Common myeloid progenitor, CD34-positive (primary cell): ENCODE measurements at regions not wholly inside any gene's neighbourhood (a gene's known extent, or its start where the extent isn't known, plus 50 kb on each side); places are given as distances from the start of the nearest gene placed in this dataset.

ENCODE experiments used
- CTCF ChIA-PET: fragments of 350-600 bp; sonication (Branson Sonifier 250); formaldehyde crosslinking; loops from one replicate; lab custom pipeline; 2021; ENCODE audit warnings: antibody characterized with exemption; lab: Charles Lee
- POLR2A ChIA-PET: fragments of 350-600 bp; sonication (Branson Sonifier 250); formaldehyde crosslinking; loops from one replicate; lab custom pipeline; 2021; ENCODE audit warnings: antibody characterized with exemption; lab: Charles Lee
- DNase-seq, 3 donors: peaks; one replicate each; pipeline versions ENCODE4 v3.0.0 to v3.0.0-alpha.2; 2013
- H3K27ac ChIP-seq, 2 experiments: 1 replicate in 1 of 2; 2 replicates in 1 of 2; pipeline ENCODE4 v1.7.0; 2013; ENCODE audit warnings: inconsistent platforms in 2 of 2, low read length in 2 of 2, mild to moderate bottlenecking in 2 of 2, low read depth in 1 of 2, moderate library complexity in 1 of 2; ENCODE audit not compliant: severe bottlenecking in 2 of 2, insufficient read depth in 1 of 2, poor library complexity in 1 of 2
- H3K27me3 ChIP-seq, 5 experiments: replicated peaks in 2 of 5; 1 replicate in 3 of 5; 2 replicates in 2 of 5; pipeline versions ENCODE4 v1.6.1 to v1.7.0; 2013; ENCODE audit warnings: low read length in 4 of 5, mild to moderate bottlenecking in 2 of 5, moderate library complexity in 2 of 5, inconsistent platforms in 1 of 5; ENCODE audit not compliant: insufficient read depth in 5 of 5, control insufficient read depth in 4 of 5
- H3K36me3 ChIP-seq, 4 experiments: 1 replicate in 2 of 4; 2 replicates in 2 of 4; pipeline versions ENCODE4 v1.6.1 to v1.7.0; 2013; ENCODE audit warnings: low read length in 3 of 4, control low read depth in 1 of 4, mild to moderate bottlenecking in 1 of 4; ENCODE audit not compliant: control insufficient read depth in 4 of 4, insufficient read depth in 4 of 4
- H3K4me1 ChIP-seq, 4 experiments: 1 replicate in 3 of 4; 2 replicates in 1 of 4; pipeline versions ENCODE4 v1.6.1 to v1.7.1; 2013; ENCODE audit warnings: low read length in 3 of 4, mild to moderate bottlenecking in 3 of 4, control low read depth in 1 of 4, inconsistent platforms in 1 of 4, moderate library complexity in 1 of 4; ENCODE audit not compliant: control insufficient read depth in 4 of 4, insufficient read depth in 4 of 4; ENCODE audit errors: control extremely low read depth in 1 of 4
- H3K4me3 ChIP-seq, 7 experiments: 1 replicate in 4 of 7; 2 replicates in 3 of 7; pipeline versions ENCODE4 v1.5.1 to v1.7.0; 2013; ENCODE audit warnings: mild to moderate bottlenecking in 7 of 7, low read length in 6 of 7, moderate library complexity in 6 of 7, inconsistent platforms in 2 of 7, low read depth in 2 of 7, control low read depth in 1 of 7; ENCODE audit not compliant: insufficient read depth in 4 of 7, control insufficient read depth in 1 of 7; ENCODE audit errors: extremely low read depth in 1 of 7
- H3K9me3 ChIP-seq, 5 experiments: 1 replicate in 4 of 5; 2 replicates in 1 of 5; pipeline versions ENCODE4 v1.6.1 to v1.7.1; 2013; ENCODE audit warnings: low read length in 4 of 5, mild to moderate bottlenecking in 2 of 5, inconsistent platforms in 1 of 5, low read depth in 1 of 5, moderate library complexity in 1 of 5; ENCODE audit not compliant: control insufficient read depth in 4 of 5, insufficient read depth in 2 of 5; ENCODE audit errors: control extremely low read depth in 1 of 5
- WGBS: methylation state at CpG from one replicate; pipeline ENCODE4 v1.1.5; 2013; ENCODE audit not compliant: insufficient coverage; 5-methylcytosine and 5-hydroxymethylcytosine counted together

DNA sequence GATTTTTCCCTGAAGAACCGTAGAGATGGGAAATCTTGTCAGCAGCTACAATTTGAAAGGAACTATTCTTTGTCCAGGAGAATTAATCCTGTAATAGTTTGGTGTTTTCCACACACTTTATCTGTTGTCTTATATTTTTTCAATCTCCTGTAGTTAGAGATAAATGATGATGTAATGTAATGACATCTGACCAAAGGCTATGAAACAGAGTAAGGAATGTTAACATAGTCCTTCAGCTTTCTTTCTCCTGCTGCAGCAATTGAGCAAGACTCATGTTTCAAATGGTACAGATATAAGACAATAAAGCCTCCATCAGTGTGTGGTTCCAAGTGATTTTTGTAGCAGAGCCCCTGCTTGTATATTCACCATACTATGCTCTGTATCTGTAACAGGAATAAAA is 1028.4 kb downstream of the SI start:
- Histone ChIP-seq H3K4me3 (no peak overlapping the region), H3K36me3 (no peaks in the 10 kb centered on the region), H3K27me3 (no peaks in the 10 kb centered on the region), H3K27ac (no peak overlapping the region), H3K9me3 (no peaks in the 10 kb centered on the region), H3K4me1 (no peaks in the 10 kb centered on the region)
- POLR2A ChIA-PET, result no interaction called here
- WGBS, result 100% methylated on average over 1 of the region's 1 CpG
- DNase-seq, result no peak
- CTCF ChIA-PET, result no interaction called here

DNA sequence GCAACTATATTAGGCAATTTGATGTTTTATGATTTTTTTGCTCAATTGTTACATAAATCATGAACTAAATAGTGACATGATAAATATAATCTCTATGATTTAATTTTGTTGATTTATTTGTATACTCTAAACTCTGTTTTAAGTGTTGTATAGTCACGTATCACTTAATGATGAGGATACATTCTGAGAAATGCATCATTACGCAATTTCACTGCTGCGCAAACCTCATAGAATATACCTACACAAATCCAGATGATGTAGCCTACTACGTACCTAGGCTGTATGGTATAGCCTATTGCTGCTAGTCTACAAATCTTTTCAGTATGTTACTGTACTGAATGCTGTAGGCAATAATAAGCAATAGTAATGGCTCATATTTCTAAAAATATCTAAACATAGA is 1029.8 kb downstream of the SI start:
- Histone ChIP-seq H3K27ac (no peak overlapping the region), H3K9me3 (no peaks in the 10 kb centered on the region), H3K4me3 (no peak overlapping the region), H3K4me1 (no peaks in the 10 kb centered on the region), H3K27me3 (no peaks in the 10 kb centered on the region), H3K36me3 (no peaks in the 10 kb centered on the region)
- WGBS, result no CpG with 5 or more reads among the region's 4 CpGs
- POLR2A ChIA-PET, result no interaction called here
- CTCF ChIA-PET, result no interaction called here
- DNase-seq, result no peak

DNA sequence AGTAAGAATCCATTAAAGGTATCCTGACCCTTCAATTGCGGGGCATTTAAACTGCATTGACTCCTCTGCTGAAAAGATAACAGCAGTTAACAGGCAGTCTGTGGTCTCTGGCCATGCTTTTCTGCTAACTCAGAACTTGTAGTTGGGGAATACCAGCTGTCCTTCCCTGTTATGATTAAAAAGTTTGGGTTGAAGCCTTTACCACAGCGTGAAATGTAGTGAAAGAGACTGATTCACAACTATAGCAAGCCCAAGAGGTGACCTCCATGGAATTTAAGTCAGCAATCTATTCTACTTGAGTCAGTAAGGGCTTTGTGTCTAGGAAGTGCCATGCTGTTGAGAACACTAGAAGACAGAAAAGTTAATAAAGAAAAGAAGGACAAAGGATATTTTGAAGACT is 1037.3 kb downstream of the SI start:
- ChIA-PET CTCF (no interaction called here), POLR2A (no interaction called here)
- no peak for DNase-seq
- WGBS, result 78% methylated on average over 2 of the region's 2 CpGs
- H3K27ac ChIP-seq, result no peak overlapping the region
- H3K9me3 ChIP-seq, result no peaks in the 10 kb centered on the region
- H3K36me3 ChIP-seq, result no peaks in the 10 kb centered on the region
- no peaks in the 10 kb centered on the region for H3K27me3 ChIP-seq
- H3K4me3 ChIP-seq, result no peak overlapping the region
- H3K4me1 ChIP-seq, result no peaks in the 10 kb centered on the region

DNA sequence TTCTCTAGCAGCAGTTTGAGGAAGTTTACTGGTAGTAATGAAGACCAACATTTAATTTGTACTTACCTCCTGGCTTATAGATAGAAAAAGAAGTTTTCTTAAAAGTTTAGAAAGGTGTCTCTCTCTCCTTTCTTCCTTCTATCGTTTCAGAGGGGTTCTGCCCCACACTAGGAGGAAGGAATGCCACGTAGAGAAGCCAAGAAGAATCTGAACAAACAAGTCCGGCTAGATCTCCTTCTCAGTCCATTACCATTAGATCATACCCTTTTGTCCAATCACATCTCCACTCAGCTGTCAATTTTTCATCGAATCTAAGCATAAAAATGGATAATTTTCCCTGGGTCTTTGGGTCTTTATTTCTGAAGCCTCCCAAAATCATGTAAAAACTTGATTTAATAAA is 1048.1 kb downstream of the SI start:
- no peak overlapping the region for H3K4me3 ChIP-seq
- H3K27ac ChIP-seq, result no peak overlapping the region
- no peaks in the 10 kb centered on the region for H3K27me3 ChIP-seq
- POLR2A ChIA-PET, result no interaction called here
- CTCF ChIA-PET, result no interaction called here
- DNase-seq, result no peak
- no peaks in the 10 kb centered on the region for H3K9me3 ChIP-seq
- WGBS, result 90% methylated on average over 2 of the region's 4 CpGs
- no peaks in the 10 kb centered on the region for H3K4me1 ChIP-seq
- no peaks in the 10 kb centered on the region for H3K36me3 ChIP-seq

DNA sequence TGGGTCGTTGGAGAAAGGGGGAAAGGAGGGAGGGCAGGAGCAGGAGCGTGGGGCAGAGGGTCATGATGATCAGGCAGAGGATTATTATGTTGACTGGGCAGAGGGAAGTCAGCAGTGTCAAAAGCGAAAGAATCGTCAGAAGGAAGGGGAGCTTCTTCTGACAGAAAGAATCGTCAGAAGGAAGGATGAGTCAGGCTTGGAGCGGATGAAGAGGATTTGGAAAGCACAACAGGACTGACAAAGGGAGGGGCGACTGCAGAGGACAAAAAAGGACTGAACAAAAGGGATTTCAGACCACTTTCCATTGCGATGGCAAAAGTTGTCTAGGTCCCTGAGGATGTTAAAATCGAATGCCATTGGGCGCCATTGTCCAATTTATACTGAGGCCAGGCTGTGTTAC is 1053.5 kb downstream of the SI start:
- POLR2A ChIA-PET, result no interaction called here
- no peaks in the 10 kb centered on the region for H3K9me3 ChIP-seq
- WGBS, result 94% methylated on average over 10 of the region's 10 CpGs
- no peak for DNase-seq
- no peak overlapping the region for H3K27ac ChIP-seq
- no peaks in the 10 kb centered on the region for H3K4me1 ChIP-seq
- H3K27me3 ChIP-seq, result no peaks in the 10 kb centered on the region
- CTCF ChIA-PET, result no interaction called here
- no peak overlapping the region for H3K4me3 ChIP-seq
- no peaks in the 10 kb centered on the region for H3K36me3 ChIP-seq

DNA sequence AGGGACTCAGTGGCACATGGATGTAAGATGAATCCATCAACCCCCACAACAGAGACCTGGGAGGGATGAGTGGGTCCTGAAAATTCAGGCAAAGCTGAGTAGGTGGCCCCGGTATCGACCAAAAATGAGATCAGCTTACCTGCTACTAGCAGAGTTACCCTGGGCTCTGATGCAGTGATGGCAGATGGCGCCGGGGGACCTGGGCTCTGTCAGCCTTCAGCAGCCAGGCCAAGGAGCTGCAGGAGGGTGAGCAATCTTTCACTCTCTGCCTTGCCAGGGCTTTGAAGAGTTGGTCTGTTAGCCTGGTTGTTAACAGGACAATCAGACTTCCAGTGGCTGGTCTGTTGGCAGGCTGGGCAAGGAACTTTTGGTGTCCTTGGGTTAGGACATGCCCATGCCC is 1054.8 kb downstream of the SI start:
- H3K4me3 ChIP-seq, result no peak overlapping the region
- no peaks in the 10 kb centered on the region for H3K36me3 ChIP-seq
- no peaks in the 10 kb centered on the region for H3K4me1 ChIP-seq
- 83% methylated on average over 4 of the region's 4 CpGs for WGBS
- H3K9me3 ChIP-seq, result no peaks in the 10 kb centered on the region
- CTCF ChIA-PET, result no interaction called here
- POLR2A ChIA-PET, result no interaction called here
- no peak for DNase-seq
- no peak overlapping the region for H3K27ac ChIP-seq
- no peaks in the 10 kb centered on the region for H3K27me3 ChIP-seq

DNA sequence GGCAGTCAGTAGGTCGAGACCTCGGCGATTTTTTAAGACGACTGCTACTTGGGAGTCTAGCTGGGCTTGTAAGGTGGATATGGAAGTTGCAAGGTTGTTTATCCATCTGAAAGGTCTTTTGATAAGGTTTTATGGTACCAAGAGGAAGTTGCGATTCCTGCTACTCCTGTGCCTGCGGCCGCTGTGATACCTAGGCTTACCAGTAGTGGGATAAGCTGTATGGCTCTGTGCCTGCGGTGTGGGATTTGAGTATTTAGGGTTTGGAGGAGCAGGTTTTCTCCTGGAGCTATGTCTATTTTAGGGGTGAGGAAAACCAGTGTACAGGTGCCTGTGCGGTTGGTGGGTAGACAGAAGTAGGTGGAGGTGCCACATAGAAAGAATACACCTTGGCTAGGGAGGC is 1059.8 kb downstream of the SI start:
- no peak for DNase-seq
- H3K4me1 ChIP-seq, result no peaks in the 10 kb centered on the region
- H3K36me3 ChIP-seq, result no peaks in the 10 kb centered on the region
- WGBS, result 88% methylated on average over 6 of the region's 9 CpGs
- no peaks in the 10 kb centered on the region for H3K9me3 ChIP-seq
- ChIA-PET CTCF (no interaction called here), POLR2A (no interaction called here)
- no peaks in the 10 kb centered on the region for H3K27me3 ChIP-seq
- H3K27ac ChIP-seq, result no peak overlapping the region
- no peak overlapping the region for H3K4me3 ChIP-seq
